NCI-H1694 (cell line): ENCODE measurements at regions not wholly inside any gene's neighbourhood (a gene's known extent, or its start where the extent isn't known, plus 50 kb on each side); places are given as distances from the start of the nearest gene placed in this dataset.
"Not testable (repeated sequence)": the region's sequence is repeated elsewhere in the genome, so short reads cannot be mapped to it uniquely, and the experiment has no call there.

Experiments used
- DNase-seq: peaks from one replicate; lab custom pipeline; 2025; lab: John Stamatoyannopoulos, UW

GRCh38 chr10:65622608-65623007 lies 1303.2 kb upstream of the LRRTM3 start:
- no peak for DNase-seq

DNA sequence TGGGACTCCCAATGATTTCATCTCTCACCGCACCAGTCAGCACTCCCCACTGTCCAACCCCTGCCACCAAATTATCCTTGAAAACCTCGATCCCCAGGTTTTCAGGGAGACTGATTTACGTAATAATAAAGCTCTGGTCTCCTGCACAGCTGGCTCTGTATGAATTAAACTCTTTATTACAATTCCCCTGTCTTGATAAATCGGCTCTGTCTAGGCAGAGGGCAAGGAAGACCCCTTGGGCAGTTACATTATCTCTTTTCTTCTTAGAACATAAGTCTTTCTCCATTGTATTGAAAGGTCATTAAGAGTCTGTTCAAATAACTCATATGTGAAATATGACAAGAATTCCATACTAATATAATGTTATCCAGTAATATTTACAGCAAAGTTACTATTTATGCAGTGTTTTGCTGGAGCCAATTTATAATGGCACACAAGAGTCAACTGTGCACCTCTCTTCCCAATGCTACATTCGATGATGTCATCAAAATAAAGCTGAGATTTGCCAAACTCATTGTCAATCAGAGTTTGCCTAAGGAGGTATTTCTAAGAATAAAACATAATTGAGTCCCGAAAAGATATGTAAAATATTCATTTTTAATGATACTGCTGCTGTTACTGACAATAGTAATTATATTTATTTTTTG lies 1297.2 kb upstream of the LRRTM3 start:
- no peak for DNase-seq

GRCh38 chr10:65660006-65660405 lies 1265.8 kb upstream of the LRRTM3 start:
- no peak for DNase-seq

- no peak for DNase-seq
Observed at GRCh38 chr10:65670087-65670486, 1255.7 kb upstream of the LRRTM3 start.

DNA sequence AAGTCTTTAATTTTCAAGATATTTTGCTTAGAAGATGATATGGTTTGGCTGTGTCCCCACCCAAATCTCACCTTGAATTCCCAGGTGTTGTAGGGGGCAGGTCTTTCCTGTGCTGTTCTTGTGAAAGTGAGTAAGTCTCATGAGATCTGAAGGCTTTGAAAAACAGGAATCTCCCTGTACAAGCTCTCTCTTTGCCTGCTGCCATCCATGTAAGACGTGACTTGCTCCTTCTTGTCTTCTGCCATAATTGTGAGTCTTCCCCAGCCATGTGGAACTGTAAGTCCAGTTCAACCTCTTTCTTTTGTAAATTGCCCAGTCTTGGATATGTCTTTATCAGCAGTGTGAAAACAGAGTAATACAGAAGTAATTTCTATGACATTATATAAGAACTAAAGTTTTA lies 1255.2 kb upstream of the LRRTM3 start:
- DNase-seq, result not testable (repeated sequence)

GRCh38 chr10:65675236-65675635 lies 1250.6 kb upstream of the LRRTM3 start:
- DNase-seq, result no peak

- DNase-seq, result no peak
Observed at GRCh38 chr10:65684896-65685295, 1240.9 kb upstream of the LRRTM3 start.

DNA sequence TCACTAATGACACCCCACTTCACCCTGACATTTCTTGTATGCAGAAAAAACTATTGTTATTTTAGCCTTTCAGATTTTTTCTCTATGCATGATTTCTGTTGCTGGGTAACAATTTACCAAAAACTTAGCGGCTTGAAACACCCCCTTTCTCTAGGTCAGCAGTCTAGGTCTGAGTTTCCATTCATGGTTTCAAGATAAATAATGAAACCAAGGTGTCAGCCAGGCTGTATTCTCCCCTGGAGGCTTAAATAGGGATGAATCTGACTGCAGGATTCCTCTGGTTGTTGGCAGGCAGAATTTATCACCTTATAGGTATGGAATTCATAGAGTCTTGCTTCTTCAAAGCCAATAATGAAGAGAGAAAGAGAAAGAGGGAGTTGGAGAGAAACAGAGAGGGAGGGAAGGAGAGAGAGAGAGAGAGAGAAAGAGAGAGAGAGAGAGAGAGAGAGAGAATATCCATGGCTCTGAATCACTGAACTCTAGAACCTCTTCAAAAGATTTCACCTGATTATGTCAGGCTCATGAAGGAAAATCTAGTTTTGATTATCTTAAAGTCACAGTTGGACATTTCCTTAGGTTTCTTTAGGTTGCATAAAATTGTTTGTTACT lies 1224.6 kb upstream of the LRRTM3 start:
- no peak for DNase-seq

- DNase-seq, result no peak
Observed at GRCh38 chr10:65708057-65708456, 1217.8 kb upstream of the LRRTM3 start.

- DNase-seq, result no peak
Observed at GRCh38 chr10:65710306-65710705, 1215.5 kb upstream of the LRRTM3 start.

DNA sequence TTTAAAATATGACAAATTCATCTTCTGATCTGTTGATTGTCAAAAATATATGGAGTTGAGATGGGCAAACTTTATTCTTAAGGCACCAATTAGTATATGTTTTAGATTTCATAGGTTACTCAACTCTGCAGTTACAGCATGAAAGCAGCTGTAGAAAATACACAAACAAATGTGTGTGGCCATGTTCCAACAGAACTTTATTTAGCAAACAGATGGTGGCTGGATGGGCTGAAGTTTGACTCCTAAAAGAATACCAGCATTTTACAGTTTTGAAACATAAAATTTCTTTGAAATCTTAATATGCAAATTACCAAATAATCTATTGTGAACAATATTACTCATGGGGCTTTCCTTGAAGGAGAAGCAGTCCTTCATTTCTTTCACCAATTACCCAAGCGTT lies 1206.0 kb upstream of the LRRTM3 start:
- no peak for DNase-seq

DNA sequence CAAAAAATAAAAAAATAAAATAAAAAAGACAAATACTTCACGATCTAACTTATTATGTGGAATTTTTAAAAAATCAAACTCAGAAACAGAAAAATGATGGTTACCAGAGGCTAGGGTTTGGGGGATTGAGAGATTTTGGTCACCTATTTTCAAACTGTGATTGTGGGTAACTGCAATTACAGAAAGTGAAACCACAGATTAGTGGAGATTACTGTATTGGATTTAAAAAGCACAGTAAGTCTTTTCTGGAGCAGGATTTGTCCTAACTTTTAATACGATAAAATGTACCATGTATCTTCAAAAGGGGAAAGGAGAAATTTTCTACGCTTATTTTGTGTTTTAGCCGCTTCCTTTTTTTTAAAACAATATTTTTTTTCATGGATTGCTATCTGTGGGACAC lies 1204.9 kb upstream of the LRRTM3 start:
- no peak for DNase-seq

DNA sequence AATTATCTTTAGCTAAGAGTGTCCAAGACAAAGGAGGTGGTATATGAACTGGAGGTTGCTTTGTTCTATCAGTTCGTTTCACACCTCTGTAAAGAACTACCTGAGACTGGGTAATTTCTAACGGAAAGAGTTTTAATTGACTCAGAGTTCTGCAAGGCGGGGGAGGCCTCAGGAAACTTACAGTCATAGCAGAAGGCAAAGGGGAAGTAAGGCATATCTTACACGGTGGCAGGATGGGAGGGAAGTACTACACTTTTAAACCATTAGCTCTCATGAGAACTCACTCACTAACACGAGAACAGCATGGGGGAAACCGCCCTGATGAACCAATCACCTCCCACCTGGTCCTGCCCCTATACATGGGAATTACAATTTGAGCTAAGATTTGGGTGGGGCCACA lies 1202.3 kb upstream of the LRRTM3 start:
- no peak for DNase-seq

DNA sequence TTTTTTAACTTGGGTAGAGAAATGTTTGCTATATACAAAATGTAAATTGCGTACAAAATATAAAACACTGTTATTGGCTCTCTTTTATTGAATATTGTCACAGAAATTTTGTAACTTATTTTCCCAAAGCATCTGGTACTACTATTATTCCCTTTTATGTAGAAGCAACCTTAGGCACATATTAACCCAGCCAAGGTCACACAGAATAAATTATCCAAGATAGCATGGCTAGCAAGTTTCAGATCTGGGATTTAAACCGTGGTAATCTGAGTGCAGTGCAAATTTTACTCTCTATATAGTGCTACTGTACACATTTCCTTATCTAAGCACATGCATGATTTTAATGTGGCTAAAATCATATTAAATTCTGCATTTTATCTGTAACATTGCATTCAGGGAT lies 1190.5 kb upstream of the LRRTM3 start:
- DNase-seq, result no peak

DNA sequence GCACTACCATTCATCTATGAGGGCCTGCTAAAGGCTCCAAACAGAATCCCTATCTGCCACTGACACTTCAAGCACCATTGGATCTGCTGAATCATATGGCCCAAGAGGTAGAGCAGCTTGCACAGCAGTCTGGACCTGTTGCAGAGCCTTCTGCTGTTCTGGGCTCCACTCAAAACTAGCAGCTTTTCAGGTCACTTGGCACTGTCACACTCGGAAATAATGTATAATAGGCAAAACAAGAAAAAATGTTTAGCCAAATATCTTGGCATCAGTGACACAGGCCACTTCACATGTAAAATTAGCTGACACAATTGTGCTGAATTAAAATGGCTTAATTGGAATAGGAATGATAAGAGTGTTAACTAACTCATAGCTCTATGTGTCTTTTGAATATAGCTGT lies 1182.9 kb upstream of the LRRTM3 start:
- DNase-seq, result no peak

GRCh38 chr10:65751218-65751617 lies 1174.6 kb upstream of the LRRTM3 start:
- DNase-seq, result no peak

GRCh38 chr10:65751896-65752295 lies 1173.9 kb upstream of the LRRTM3 start:
- no peak for DNase-seq

GRCh38 chr10:65753532-65753931 lies 1172.3 kb upstream of the LRRTM3 start:
- DNase-seq, result no peak

DNA sequence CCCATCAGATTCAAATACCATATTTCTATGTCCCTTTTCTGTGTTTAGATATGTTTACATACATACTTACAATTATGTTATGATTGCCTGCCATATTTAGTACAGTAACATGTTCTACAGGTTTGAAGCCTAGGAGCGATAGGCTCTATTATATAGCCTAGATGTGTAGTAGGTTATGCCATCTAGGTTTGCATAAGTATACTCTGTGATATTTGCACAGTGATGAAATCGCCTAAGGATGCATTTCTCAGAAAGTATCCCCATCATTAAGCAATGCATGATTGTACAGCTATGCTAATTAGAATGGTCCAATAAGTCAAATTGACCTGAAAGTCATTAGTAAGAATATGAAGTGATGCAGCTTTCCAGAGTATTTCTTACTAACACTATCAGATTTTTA lies 1171.7 kb upstream of the LRRTM3 start:
- no peak for DNase-seq

DNA sequence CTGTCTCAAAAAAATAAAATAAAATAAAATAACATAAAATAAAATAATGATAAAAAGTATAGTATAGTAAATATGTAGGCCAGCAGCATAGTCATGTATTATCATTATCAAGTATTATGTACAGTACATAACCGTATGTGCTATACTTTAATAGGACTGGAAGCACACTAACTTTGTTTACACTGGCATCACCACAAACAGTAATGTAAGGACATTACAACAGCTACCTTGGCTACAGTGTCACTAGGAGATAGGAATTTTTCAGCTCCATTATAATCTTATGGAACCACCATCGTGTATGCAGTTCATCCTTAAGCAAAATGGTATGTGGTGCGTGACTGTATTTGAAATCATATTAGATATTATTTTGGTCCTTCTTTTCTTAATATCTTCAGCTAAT lies 1163.5 kb upstream of the LRRTM3 start:
- DNase-seq, result no peak

GRCh38 chr10:65765006-65765541 lies 1160.8 kb upstream of the LRRTM3 start:
- no peak for DNase-seq

DNA sequence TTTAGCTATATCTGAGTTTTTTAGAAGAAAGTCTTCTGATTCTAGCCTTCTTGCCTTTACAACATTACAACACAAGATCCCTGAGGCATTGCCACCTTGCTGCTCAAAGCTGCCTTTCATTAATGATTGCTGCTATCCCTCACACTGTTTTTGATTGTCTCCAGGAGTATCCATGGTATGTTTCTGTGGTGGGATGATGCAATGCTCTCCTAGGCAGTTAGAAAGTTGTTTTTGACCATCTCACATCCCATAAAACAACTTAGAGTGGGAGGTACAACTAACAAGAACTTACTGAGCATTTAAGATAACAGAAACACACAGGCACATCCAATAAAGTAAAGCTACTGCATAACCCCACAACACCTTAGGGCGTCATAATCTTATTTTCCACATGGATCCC lies 1156.0 kb upstream of the LRRTM3 start:
- DNase-seq, result no peak

DNA sequence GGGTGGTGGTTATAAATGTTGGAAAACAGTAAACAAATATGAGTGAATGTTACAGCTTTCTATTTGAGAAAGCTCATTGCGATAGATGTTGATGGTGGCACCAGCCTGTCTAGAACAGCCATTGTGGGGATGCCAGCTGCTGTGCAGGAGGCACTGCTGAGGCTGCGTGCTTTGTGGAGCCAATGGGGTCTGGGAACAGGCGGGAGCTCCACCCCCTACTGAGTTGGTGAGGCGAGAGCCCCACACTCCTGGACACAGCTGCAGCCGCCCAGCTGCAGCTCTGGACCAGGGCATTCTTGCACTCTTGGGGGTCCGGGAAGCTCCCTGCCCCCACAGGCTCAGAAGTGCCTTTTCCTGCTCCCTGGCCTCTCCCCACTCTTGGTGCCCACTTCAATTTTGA lies 1147.1 kb upstream of the LRRTM3 start:
- DNase-seq, result no peak

- DNase-seq, result no peak
Observed at GRCh38 chr10:65779985-65780384, 1145.9 kb upstream of the LRRTM3 start.
